ENCODE measurements at regions not wholly inside any gene's neighbourhood (a gene's known extent, or its start where the extent isn't known, plus 50 kb on each side); places are given as distances from the start of the nearest gene placed in this dataset.

- TF ChIP-seq CTCF (IDR thresholded peaks at IDR 0.05; ENCODE audit: low read depth, low read length) (no peak), POLR2A (IDR thresholded peaks at IDR 0.05; ENCODE audit: extremely low read depth, insufficient read length) (no peak)
These were observed 153.9 kb downstream of the MED10 start for GRCh38 chr5:6224406-6224805.

Data from NB4 (cell line).